Panc1 (cell line): ENCODE measurements at regions not wholly inside any gene's neighbourhood (a gene's known extent, or its start where the extent isn't known, plus 50 kb on each side); places are given as distances from the start of the nearest gene placed in this dataset.
"Not testable (repeated sequence)": the region's sequence is repeated elsewhere in the genome, so short reads cannot be mapped to it uniquely, and the experiment has no call there.

Source experiments
- POLR2AphosphoS5 ChIP-seq: IDR thresholded peaks from 2 replicates; pipeline ENCODE4 v1.6.1; 2012; ENCODE audit warnings: mild to moderate bottlenecking, low read depth, low read length, moderate library complexity
- SIN3A ChIP-seq: IDR thresholded peaks from 2 replicates; pipeline ENCODE4 v1.6.1; 2012; ENCODE audit warnings: low read depth, mild to moderate bottlenecking, low read length, moderate library complexity, borderline replicate concordance; ENCODE audit not compliant: insufficient read depth
- TCF7L2 ChIP-seq: IDR thresholded peaks from 2 replicates; pipeline ENCODE4 v1.6.1; 2011; ENCODE audit warnings: mild to moderate bottlenecking, low read depth, low read length, inconsistent platforms
- TF ChIP-seq, protein P1 (sequence below): fragments of 450-650 bp; IDR thresholded peaks from 2 replicates; pipeline ENCODE4 v1.5.1; 2017; ENCODE audit warnings: mild to moderate bottlenecking
- TF ChIP-seq, protein P2 (sequence below), 2 experiments: IDR thresholded peaks; 2 replicates each; pipeline ENCODE4 v1.6.1; 2011 to 2012; ENCODE audit warnings: low read depth in 2 of 2, control low read depth in 1 of 2, low read length in 1 of 2, mild to moderate bottlenecking in 1 of 2, moderate library complexity in 1 of 2; ENCODE audit not compliant: insufficient read depth in 1 of 2

DNA sequence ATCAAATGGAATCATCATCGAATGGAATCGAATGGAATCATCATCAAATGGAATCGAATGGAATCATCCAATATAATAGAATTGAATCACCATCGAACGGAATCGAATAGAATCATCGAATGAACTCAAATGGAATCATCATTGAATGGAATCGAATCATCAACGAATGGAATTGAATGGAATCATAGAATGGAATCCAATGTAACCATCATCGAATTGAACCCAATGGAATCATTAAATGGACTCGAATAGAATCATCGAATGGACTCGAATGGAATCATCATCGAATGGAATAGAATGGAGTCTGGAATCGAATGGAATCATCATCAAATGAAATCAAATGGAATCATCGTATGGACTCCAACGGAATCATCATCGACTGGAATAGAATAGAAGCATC is 227.0 kb downstream of the SHCBP1 start:
- not testable (repeated sequence) for TF ChIP-seq TCF7L2, POLR2AphosphoS5, SIN3A
- TF ChIP-seq, protein P1, sequence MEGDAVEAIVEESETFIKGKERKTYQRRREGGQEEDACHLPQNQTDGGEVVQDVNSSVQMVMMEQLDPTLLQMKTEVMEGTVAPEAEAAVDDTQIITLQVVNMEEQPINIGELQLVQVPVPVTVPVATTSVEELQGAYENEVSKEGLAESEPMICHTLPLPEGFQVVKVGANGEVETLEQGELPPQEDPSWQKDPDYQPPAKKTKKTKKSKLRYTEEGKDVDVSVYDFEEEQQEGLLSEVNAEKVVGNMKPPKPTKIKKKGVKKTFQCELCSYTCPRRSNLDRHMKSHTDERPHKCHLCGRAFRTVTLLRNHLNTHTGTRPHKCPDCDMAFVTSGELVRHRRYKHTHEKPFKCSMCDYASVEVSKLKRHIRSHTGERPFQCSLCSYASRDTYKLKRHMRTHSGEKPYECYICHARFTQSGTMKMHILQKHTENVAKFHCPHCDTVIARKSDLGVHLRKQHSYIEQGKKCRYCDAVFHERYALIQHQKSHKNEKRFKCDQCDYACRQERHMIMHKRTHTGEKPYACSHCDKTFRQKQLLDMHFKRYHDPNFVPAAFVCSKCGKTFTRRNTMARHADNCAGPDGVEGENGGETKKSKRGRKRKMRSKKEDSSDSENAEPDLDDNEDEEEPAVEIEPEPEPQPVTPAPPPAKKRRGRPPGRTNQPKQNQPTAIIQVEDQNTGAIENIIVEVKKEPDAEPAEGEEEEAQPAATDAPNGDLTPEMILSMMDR, result not testable (repeated sequence)
- TF ChIP-seq, protein P2, sequence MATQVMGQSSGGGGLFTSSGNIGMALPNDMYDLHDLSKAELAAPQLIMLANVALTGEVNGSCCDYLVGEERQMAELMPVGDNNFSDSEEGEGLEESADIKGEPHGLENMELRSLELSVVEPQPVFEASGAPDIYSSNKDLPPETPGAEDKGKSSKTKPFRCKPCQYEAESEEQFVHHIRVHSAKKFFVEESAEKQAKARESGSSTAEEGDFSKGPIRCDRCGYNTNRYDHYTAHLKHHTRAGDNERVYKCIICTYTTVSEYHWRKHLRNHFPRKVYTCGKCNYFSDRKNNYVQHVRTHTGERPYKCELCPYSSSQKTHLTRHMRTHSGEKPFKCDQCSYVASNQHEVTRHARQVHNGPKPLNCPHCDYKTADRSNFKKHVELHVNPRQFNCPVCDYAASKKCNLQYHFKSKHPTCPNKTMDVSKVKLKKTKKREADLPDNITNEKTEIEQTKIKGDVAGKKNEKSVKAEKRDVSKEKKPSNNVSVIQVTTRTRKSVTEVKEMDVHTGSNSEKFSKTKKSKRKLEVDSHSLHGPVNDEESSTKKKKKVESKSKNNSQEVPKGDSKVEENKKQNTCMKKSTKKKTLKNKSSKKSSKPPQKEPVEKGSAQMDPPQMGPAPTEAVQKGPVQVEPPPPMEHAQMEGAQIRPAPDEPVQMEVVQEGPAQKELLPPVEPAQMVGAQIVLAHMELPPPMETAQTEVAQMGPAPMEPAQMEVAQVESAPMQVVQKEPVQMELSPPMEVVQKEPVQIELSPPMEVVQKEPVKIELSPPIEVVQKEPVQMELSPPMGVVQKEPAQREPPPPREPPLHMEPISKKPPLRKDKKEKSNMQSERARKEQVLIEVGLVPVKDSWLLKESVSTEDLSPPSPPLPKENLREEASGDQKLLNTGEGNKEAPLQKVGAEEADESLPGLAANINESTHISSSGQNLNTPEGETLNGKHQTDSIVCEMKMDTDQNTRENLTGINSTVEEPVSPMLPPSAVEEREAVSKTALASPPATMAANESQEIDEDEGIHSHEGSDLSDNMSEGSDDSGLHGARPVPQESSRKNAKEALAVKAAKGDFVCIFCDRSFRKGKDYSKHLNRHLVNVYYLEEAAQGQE (IDR thresholded peaks at IDR 0.05; ENCODE audit: insufficient read depth in 1 of 2, low read depth in 2 of 2, low read length in 1 of 2), result not testable (repeated sequence)
